Epithelial cell of proximal tubule (primary cell): ENCODE measurements at regions not wholly inside any gene's neighbourhood (a gene's known extent, or its start where the extent isn't known, plus 50 kb on each side); places are given as distances from the start of the nearest gene placed in this dataset.

Source experiments
- DNase-seq: peaks from one replicate; pipeline ENCODE4 v3.0.0-alpha.2; 2011; ENCODE audit warnings: low read depth
- H3K4me3 ChIP-seq: 2 replicates; pipeline ENCODE4 v1.5.1; 2011; ENCODE audit warnings: low read depth, mild to moderate bottlenecking, low read length
- TF ChIP-seq, protein P1 (sequence below): conservative IDR thresholded peaks from 2 replicates; pipeline ENCODE4 v1.5.1; 2012; ENCODE audit warnings: low read depth, mild to moderate bottlenecking, low read length

DNA sequence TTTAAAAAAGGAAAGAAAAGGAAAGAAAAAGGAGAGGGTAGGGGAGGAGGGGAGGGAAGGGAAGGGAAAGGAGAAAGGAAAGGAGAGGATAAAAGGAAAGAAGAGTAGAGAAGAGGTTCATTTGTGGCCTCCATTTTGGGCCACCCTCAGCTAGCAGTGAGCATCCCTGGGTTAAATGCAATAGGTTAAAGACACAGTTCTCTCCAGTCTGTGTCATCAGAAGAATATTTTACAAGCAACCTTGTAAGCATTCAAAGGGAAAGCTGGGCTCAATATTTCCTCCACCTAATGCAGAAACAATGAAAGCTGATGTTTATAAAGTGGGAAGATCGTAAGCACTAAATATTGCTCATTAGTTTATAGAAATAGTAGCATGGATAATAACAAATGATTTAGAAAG lies 219.1 kb upstream of the PITRM1 start:
- TF ChIP-seq, protein P1, sequence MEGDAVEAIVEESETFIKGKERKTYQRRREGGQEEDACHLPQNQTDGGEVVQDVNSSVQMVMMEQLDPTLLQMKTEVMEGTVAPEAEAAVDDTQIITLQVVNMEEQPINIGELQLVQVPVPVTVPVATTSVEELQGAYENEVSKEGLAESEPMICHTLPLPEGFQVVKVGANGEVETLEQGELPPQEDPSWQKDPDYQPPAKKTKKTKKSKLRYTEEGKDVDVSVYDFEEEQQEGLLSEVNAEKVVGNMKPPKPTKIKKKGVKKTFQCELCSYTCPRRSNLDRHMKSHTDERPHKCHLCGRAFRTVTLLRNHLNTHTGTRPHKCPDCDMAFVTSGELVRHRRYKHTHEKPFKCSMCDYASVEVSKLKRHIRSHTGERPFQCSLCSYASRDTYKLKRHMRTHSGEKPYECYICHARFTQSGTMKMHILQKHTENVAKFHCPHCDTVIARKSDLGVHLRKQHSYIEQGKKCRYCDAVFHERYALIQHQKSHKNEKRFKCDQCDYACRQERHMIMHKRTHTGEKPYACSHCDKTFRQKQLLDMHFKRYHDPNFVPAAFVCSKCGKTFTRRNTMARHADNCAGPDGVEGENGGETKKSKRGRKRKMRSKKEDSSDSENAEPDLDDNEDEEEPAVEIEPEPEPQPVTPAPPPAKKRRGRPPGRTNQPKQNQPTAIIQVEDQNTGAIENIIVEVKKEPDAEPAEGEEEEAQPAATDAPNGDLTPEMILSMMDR = no peak
- DNase-seq = no peak
- no peak overlapping the region for H3K4me3 ChIP-seq

DNA sequence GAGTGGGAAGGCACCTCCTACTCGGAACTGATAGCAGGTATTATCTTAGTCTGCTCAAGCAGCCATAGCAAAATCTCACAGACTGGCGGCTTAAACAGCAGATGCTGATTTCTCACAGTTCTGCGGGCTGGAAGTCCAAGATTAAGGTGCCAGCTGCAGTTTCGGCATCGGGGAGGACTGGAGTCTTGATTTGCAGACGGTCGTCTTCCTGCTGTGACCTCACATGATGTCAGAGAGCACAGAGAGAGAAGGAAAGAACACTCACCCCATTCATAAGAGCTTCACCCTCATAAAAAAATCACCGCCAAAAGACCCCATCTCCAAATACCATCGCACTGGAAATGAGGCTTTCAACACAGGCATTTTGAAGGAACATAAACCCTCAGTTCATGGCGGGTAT lies 216.5 kb upstream of the PITRM1 start:
- DNase-seq = no peak
- H3K4me3 ChIP-seq = no peak overlapping the region
- TF ChIP-seq, protein P1 = no peak

DNA sequence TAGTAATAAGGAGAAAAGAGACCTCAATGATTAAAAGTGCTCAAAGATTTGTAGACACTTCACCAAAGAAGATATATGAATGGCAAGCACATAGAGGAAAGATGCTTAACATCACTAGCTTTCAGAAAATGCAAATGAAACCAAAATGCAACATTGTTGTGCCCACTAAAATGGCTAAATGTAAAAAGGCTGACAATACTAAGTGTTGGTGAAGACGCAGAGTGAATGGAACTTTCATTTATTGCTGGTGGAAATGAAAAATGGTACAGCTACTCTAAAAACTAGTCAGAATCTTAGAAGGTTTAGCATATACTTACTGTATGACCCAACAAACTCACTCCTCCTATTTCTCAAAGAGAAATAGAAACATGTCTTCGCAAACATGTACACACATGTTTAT lies 212.9 kb upstream of the PITRM1 start:
- no peak overlapping the region for H3K4me3 ChIP-seq
- TF ChIP-seq, protein P1 = no peak
- no peak for DNase-seq

DNA sequence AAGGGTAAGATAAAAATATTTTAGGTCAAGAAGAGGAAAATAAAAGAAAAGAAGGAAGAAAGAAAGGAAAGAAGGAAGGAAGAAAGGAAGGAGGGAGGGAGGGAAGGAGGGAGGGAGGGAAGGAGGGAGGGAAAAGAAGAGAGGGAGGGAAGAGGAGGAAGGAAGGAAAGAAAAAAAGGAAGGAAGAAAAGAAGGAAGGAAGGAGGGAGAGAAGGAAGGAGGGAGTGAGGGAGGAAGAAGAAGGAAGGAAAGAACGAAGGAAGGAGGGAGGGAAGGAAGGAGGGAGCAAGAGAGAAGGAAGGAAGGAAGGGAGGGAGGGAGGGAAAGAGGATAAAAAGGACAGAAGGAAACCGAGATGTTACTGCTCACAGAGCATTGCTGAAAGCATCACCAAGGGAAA lies 209.5 kb upstream of the PITRM1 start:
- TF ChIP-seq, protein P1 = no peak
- DNase-seq = no peak
- no peak overlapping the region for H3K4me3 ChIP-seq

DNA sequence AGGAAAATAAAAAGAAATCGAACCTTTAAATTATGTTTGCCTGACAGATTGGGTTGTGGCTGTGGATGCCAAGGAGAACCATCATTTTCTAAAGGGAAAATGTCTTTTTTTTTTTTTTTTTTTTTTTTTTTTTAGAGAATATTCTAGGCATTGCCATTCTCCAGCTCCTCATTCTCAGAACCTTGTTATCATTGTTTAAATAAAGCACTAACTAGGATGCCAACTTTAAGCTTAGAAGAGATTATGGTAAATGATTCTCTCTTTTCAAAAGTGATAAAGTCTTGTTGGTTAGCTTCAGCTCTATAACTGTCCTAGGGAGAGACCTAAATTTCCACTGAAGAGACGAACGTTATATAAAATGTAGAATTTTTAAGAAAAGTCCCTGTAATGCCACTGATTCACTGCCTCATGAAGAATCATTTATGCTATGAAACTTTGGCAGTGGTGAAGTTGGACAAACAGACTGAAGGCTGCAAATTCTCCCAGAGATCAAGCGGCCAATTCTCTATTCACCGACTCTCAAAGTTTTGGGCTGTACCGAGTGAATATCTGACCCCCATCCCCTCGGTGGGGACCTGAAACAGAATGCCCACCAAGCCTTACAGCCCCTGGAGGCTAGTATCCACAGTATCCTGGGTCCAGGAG lies 207.9 kb upstream of the PITRM1 start:
- no peak for DNase-seq
- no peak overlapping the region for H3K4me3 ChIP-seq
- TF ChIP-seq, protein P1 = no peak

DNA sequence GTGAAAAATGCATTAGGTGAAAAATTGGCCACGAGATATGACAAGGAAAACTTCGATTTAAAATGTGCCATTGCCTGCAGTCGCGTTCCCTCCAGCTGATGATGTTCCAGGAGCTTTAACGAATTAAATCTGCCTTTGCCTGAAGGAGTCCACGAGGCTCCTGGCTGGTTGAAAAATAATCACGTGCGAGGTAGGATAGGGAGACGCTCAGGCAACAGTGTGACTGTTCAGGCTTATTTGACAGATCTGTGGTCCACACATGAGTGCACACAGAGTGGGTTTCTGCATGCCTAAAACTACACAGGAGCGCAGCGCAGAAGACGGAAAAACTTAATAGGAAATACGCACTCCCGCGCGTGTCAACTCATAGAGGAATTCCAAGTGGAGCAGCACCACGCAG lies 204.0 kb upstream of the PITRM1 start:
- TF ChIP-seq, protein P1 = no peak
- H3K4me3 ChIP-seq = no peak overlapping the region
- no peak for DNase-seq

DNA sequence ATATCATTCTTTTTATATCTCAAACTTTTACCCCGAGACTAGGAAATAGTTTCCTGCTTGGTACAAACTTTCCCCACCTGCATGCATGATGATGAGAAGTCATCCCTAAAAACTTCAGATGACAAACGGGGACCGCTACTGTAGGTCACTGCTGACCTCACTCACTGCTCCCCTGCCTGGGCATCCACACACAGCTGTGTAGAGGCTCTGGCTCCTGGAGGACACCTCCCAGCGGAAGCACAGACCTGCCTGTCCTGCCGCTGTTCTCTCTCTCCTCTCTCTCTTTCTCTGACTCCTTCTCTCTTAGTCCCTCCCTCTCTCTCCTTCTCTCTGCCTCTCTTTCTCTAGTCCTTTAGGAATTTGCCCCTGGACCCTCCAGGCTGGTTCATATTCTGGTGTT lies 202.9 kb upstream of the PITRM1 start:
- TF ChIP-seq, protein P1 = no peak
- no peak overlapping the region for H3K4me3 ChIP-seq
- no peak for DNase-seq
